Suprapubic skin (tissue), 4 donors: ENCODE measurements at regions not wholly inside any gene's neighbourhood (a gene's known extent, or its start where the extent isn't known, plus 50 kb on each side); places are given as distances from the start of the nearest gene placed in this dataset.

Experiments used
- EP300 ChIP-seq: sonication (generic); formaldehyde crosslinking; IDR thresholded peaks from one replicate; pipeline ENCODE4 v1.6.1; 2017; ENCODE audit warnings: antibody characterized with exemption
- POLR2A ChIP-seq, 2 donors: fragments of 450-650 bp; IDR thresholded peaks; one replicate each; pipeline ENCODE4 v1.6.1; 2017; ENCODE audit warnings: antibody characterized with exemption in 2 of 2, mild to moderate bottlenecking in 2 of 2, moderate library complexity in 2 of 2
- POLR2AphosphoS5 ChIP-seq, 3 donors: sonication (generic); formaldehyde crosslinking; IDR thresholded peaks; one replicate each; pipeline ENCODE4 v1.6.1; 2017; ENCODE audit warnings: antibody characterized with exemption in 3 of 3
- TF ChIP-seq, protein P1 (sequence below), 2 donors: fragments of 200-600 bp in 1 of 2; fragments of 450-650 bp in 1 of 2; sonication (generic) in 1 of 2; IDR thresholded peaks; one replicate each; pipeline ENCODE4 v1.5.1; 2016 to 2019; ENCODE audit warnings: antibody characterized with exemption in 2 of 2, mild to moderate bottlenecking in 1 of 2, moderate library complexity in 1 of 2

DNA sequence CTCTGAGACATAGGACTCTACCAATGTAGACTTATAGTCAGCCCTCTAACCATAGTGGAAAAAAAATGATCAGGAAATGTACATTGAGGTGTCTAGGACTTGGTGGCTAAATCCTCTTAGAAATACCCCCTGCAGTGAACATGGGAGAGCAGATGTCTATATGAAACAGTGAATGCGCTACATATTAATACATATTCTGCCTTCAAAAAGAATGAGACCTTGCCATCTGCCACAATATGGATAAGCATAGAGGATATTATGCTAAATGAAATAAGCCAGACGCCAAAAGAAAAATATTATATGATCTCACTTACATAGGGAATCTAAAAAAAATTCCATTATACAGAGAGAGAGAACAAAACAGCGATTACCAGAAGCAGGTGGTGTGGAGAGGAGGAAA, 66.6 kb upstream of the HAO2 start:
- TF ChIP-seq, protein P1, sequence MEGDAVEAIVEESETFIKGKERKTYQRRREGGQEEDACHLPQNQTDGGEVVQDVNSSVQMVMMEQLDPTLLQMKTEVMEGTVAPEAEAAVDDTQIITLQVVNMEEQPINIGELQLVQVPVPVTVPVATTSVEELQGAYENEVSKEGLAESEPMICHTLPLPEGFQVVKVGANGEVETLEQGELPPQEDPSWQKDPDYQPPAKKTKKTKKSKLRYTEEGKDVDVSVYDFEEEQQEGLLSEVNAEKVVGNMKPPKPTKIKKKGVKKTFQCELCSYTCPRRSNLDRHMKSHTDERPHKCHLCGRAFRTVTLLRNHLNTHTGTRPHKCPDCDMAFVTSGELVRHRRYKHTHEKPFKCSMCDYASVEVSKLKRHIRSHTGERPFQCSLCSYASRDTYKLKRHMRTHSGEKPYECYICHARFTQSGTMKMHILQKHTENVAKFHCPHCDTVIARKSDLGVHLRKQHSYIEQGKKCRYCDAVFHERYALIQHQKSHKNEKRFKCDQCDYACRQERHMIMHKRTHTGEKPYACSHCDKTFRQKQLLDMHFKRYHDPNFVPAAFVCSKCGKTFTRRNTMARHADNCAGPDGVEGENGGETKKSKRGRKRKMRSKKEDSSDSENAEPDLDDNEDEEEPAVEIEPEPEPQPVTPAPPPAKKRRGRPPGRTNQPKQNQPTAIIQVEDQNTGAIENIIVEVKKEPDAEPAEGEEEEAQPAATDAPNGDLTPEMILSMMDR (IDR thresholded peaks at IDR 0.05) = no peak
- TF ChIP-seq EP300 (no peak), POLR2AphosphoS5 (IDR thresholded peaks at IDR 0.05) (no peak), POLR2A (IDR thresholded peaks at IDR 0.05) (no peak)
